CD4-positive, alpha-beta T cell (primary cell): ENCODE measurements at regions not wholly inside any gene's neighbourhood (a gene's known extent, or its start where the extent isn't known, plus 50 kb on each side); places are given as distances from the start of the nearest gene placed in this dataset.

Experiments
- ATAC-seq: fragments of 200-7000 bp; cut with Tn5 transposase; one replicate; pipeline ENCODE4 v1.10.0; 2022; ENCODE audit warnings: mild to moderate bottlenecking; ENCODE audit not compliant: poor library complexity
- CTCF ChIA-PET: fragments of 350-600 bp; sonication (Branson Sonifier 250); formaldehyde crosslinking; loops from one replicate; lab custom pipeline; 2021; ENCODE audit warnings: antibody characterized with exemption, inconsistent platforms; lab: Charles Lee
- POLR2A ChIA-PET: fragments of 350-600 bp; sonication (Branson Sonifier 250); formaldehyde crosslinking; loops from one replicate; lab custom pipeline; 2021; ENCODE audit warnings: antibody characterized with exemption, inconsistent platforms; lab: Charles Lee
- DNase-seq, 14 experiments: peaks; one replicate each; pipeline ENCODE4 v3.0.0-alpha.2; 2013 to 2020; ENCODE audit warnings: mixed read lengths in 2 of 14
- H3K27ac ChIP-seq, 2 donors: one replicate each; pipeline versions ENCODE4 v1.5.1 to v1.7.0; 2013; ENCODE audit warnings: low read length in 2 of 2, low read depth in 1 of 2, mild to moderate bottlenecking in 1 of 2
- H3K27me3 ChIP-seq, 2 experiments: 1 replicate in 1 of 2; 2 replicates in 1 of 2; pipeline versions ENCODE4 v1.6.1 to v1.7.0; 2013; ENCODE audit warnings: low read length in 2 of 2, control low read depth in 1 of 2, mild to moderate bottlenecking in 1 of 2, moderate library complexity in 1 of 2; ENCODE audit not compliant: insufficient read depth in 2 of 2, control insufficient read depth in 1 of 2
- H3K36me3 ChIP-seq: one replicate; pipeline ENCODE4 v1.6.1; 2013; ENCODE audit warnings: low read length, control low read depth; ENCODE audit not compliant: insufficient read depth
- H3K4me1 ChIP-seq: one replicate; pipeline ENCODE4 v1.6.1; 2013; ENCODE audit warnings: low read length, control low read depth; ENCODE audit not compliant: insufficient read depth
- H3K4me3 ChIP-seq: one replicate; pipeline ENCODE4 v1.5.1; 2013; ENCODE audit warnings: mild to moderate bottlenecking, low read length, moderate library complexity
- H3K9me3 ChIP-seq, 2 experiments: 1 replicate in 1 of 2; 2 replicates in 1 of 2; pipeline versions ENCODE4 v1.6.1 to v1.7.0; 2013; ENCODE audit warnings: low read length in 2 of 2, mild to moderate bottlenecking in 2 of 2, control low read depth in 1 of 2, moderate library complexity in 1 of 2; ENCODE audit not compliant: control insufficient read depth in 1 of 2, insufficient read depth in 1 of 2
- H3K27ac Mint-ChIP-seq: one replicate; pipeline ENCODE4 v1.8.0; 2020; ENCODE audit warnings: mixed read lengths
- H3K27me3 Mint-ChIP-seq: one replicate; pipeline ENCODE4 v1.8.0; 2021; ENCODE audit warnings: mixed read lengths
- H3K36me3 Mint-ChIP-seq: one replicate; pipeline ENCODE4 v1.8.0; 2021; ENCODE audit warnings: low read depth, mixed read lengths
- H3K4me1 Mint-ChIP-seq: one replicate; pipeline ENCODE4 v1.8.0; 2021; ENCODE audit warnings: low read depth, mixed read lengths
- H3K4me3 Mint-ChIP-seq: one replicate; pipeline ENCODE4 v1.8.0; 2020; ENCODE audit warnings: mild to moderate bottlenecking, mixed read lengths
- H3K9me3 Mint-ChIP-seq: one replicate; pipeline ENCODE4 v1.8.0; 2020; ENCODE audit warnings: mixed read lengths
- CTCF ChIP-seq: fragments of 200-600 bp; IDR thresholded peaks from one replicate; pipeline ENCODE4 v1.8.0; 2022; ENCODE audit warnings: antibody characterized with exemption, mild to moderate bottlenecking
- intact Hi-C, 2 experiments: fragments of 100-400 bp; cut with DNase I in 1 of 2; cut with micrococcal nuclease in 1 of 2; formaldehyde crosslinking; loops; one replicate each; pipeline versions ENCODE4 v1.15.1 to v1.9.0; 2023 to 2025; cut with DNase I, micrococcal nuclease

- CTCF ChIA-PET, result no interaction called here
These were observed 2136.2 kb upstream of the CELF4 start for GRCh38 chr18:39701839-39702238.

DNA sequence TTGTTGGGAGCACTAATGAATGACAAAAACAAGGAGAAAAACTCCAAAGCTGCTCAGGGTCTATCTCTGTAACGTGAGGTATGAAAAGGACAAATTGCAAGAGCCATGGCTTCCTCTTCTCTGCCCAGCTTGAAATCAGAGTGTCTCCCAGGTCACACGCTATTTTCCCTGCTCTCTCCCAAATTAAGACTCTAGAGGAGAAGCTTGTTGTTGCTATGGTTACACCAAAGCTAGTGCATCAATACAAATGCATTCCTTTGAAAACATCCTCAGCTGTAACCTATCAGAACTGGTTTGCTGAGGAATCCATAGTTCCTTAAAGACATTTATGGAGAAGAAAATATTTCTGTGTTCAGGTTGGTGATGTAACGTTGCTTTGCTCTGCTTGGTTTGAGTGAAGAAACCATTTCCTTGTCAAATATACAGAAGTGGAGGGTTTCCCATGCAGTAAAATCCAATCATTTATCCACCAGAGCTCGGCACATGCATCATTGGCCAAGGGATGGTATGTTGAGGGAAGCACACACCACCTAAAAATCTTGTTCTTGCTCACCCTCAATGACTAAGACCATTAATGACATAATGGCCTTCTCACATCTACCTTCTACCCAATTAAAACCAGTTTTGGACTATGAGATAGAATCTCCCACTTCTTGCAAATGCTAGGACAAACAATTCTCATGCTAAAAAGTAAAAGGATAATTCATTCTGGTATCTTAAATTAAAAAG is 2135.6 kb upstream of the CELF4 start:
- ChIA-PET CTCF (no interaction called here), POLR2A (no interaction called here)
- Histone ChIP-seq H3K4me3 (no peak overlapping the region), H3K27ac (no peak overlapping the region), H3K9me3 (no peaks in the 10 kb centered on the region), H3K27me3 (no peaks in the 10 kb centered on the region), H3K4me1 (no peaks in the 10 kb centered on the region), H3K36me3 (no peaks in the 10 kb centered on the region)
- no peak for ATAC-seq
- Mint-ChIP-seq H3K4me1 (no peaks in the 10 kb centered on the region), H3K27ac (no peak overlapping the region), H3K4me3 (no peak overlapping the region), H3K9me3 (no peaks in the 10 kb centered on the region), H3K27me3 (no peaks in the 10 kb centered on the region), H3K36me3 (no peaks in the 10 kb centered on the region)
- intact Hi-C loops, result no loop called here
- no peak for TF ChIP-seq CTCF
- DNase-seq, result no peak

More at GRCh38 chr18:39701839-39702238, 2136.2 kb upstream of the CELF4 start:
- Histone ChIP-seq H3K4me3 (no peak overlapping the region), H3K36me3 (no peaks in the 10 kb centered on the region), H3K27ac (no peak overlapping the region), H3K27me3 (no peaks in the 10 kb centered on the region), H3K4me1 (no peaks in the 10 kb centered on the region), H3K9me3 (no peaks in the 10 kb centered on the region)
- TF ChIP-seq CTCF, result no peak
- DNase-seq, result no peak
- no peaks in the 10 kb centered on the region for H3K36me3 Mint-ChIP-seq
- H3K4me3 Mint-ChIP-seq, result no peak overlapping the region
- POLR2A ChIA-PET, result no interaction called here
- intact Hi-C loops, result no loop called here
- no peak for ATAC-seq
- H3K4me1 Mint-ChIP-seq, result no peaks in the 10 kb centered on the region
- no peaks in the 10 kb centered on the region for H3K9me3 Mint-ChIP-seq
- no peaks in the 10 kb centered on the region for H3K27me3 Mint-ChIP-seq
- H3K27ac Mint-ChIP-seq, result no peak overlapping the region

GRCh38 chr18:39699340-39699964 is 2133.9 kb upstream of the CELF4 start:
- H3K36me3 Mint-ChIP-seq, result no peaks in the 10 kb centered on the region
- no peaks in the 10 kb centered on the region for H3K9me3 Mint-ChIP-seq
- H3K4me3 Mint-ChIP-seq, result no peak overlapping the region
- H3K4me1 ChIP-seq, result no peaks in the 10 kb centered on the region
- POLR2A ChIA-PET, result no interaction called here
- no peak overlapping the region for H3K4me3 ChIP-seq
- intact Hi-C loops, result no loop called here
- CTCF ChIA-PET, result no interaction called here
- H3K36me3 ChIP-seq, result no peaks in the 10 kb centered on the region
- no peak for TF ChIP-seq CTCF
- DNase-seq (no peak), ATAC-seq (no peak)
- H3K27me3 ChIP-seq, result no peaks in the 10 kb centered on the region
- H3K9me3 ChIP-seq, result no peaks in the 10 kb centered on the region
- H3K27me3 Mint-ChIP-seq, result no peaks in the 10 kb centered on the region
- H3K27ac Mint-ChIP-seq, result no peak overlapping the region
- no peak overlapping the region for H3K27ac ChIP-seq
- no peaks in the 10 kb centered on the region for H3K4me1 Mint-ChIP-seq
